SK-N-MC (cell line): ENCODE measurements at regions not wholly inside any gene's neighbourhood (a gene's known extent, or its start where the extent isn't known, plus 50 kb on each side); places are given as distances from the start of the nearest gene placed in this dataset.
"Not testable (repeated sequence)": the region's sequence is repeated elsewhere in the genome, so short reads cannot be mapped to it uniquely, and the experiment has no call there.

Experiments used
- DNase-seq: peaks from one replicate; pipeline ENCODE4 v3.0.0-alpha.2; 2011; ENCODE audit warnings: low read depth, low spot score
- H3K27ac ChIP-seq: fragments of 200-600 bp; sonication (generic); 2 replicates; pipeline ENCODE4 v1.5.1; 2016; ENCODE audit warnings: mixed run types
- H3K36me3 ChIP-seq: fragments of 200-600 bp; sonication (generic); 2 replicates; pipeline ENCODE4 v1.6.1; 2017; ENCODE audit warnings: antibody characterized with exemption, low read length, mixed read lengths; ENCODE audit not compliant: insufficient read depth
- H3K4me3 ChIP-seq: fragments of 200-600 bp; sonication (generic); 2 replicates; pipeline ENCODE4 v1.5.1; 2016
- H3K9ac ChIP-seq: fragments of 200-600 bp; sonication (generic); 2 replicates; pipeline ENCODE4 v1.8.0; 2017; ENCODE audit warnings: mixed run types, mixed read lengths; ENCODE audit not compliant: insufficient read length
- H3K9me3 ChIP-seq: fragments of 200-600 bp; sonication (generic); 2 replicates; pipeline ENCODE4 v1.6.1; 2017; ENCODE audit warnings: low read depth, mild to moderate bottlenecking, antibody characterized with exemption, low read length, moderate library complexity, mixed read lengths
- EZH2 ChIP-seq: fragments of 200-600 bp; sonication (generic); IDR thresholded peaks from one replicate; pipeline ENCODE4 v1.6.1; 2017; ENCODE audit warnings: antibody characterized with exemption
- FOXP2 ChIP-seq: optimal IDR thresholded peaks from 2 replicates; pipeline ENCODE3; 2011; ENCODE audit warnings: mild to moderate bottlenecking, moderate library complexity; ENCODE audit not compliant: insufficient read depth; ENCODE audit errors: extremely low read length, control extremely low read depth
- POLR2AphosphoS5 ChIP-seq: IDR thresholded peaks from 2 replicates; pipeline ENCODE4 v1.6.1; 2012; ENCODE audit warnings: mild to moderate bottlenecking, low read depth, low read length, borderline replicate concordance

DNA sequence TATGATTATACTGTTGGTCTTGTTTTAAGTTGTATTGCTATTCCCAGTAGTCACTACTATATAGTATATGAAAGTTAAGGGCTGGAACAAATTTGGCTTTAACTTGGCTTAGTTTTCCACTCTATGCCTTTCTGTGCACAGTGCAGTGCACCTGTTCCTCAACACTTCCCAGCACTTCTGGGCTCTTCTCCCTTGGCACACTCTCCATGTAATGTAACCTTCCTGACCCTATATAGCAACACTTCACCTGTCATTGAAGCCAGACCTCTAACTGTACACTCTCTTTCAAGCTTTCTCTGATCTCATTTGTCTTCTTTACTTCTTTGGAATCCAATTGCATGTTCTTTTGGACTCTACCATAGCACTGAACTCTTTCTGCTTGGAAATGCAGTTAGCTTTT lies 83.9 kb upstream of the SMIM30 start:
- no peak overlapping the region for H3K4me3 ChIP-seq
- no peak for DNase-seq
- H3K9ac ChIP-seq = no peak overlapping the region
- H3K27ac ChIP-seq = no peak overlapping the region
- TF ChIP-seq FOXP2 = no peak
- TF ChIP-seq EZH2 = no peak
- no peak for TF ChIP-seq POLR2AphosphoS5
- H3K36me3 ChIP-seq = no peaks in the 10 kb centered on the region
- no peaks in the 10 kb centered on the region for H3K9me3 ChIP-seq

DNA sequence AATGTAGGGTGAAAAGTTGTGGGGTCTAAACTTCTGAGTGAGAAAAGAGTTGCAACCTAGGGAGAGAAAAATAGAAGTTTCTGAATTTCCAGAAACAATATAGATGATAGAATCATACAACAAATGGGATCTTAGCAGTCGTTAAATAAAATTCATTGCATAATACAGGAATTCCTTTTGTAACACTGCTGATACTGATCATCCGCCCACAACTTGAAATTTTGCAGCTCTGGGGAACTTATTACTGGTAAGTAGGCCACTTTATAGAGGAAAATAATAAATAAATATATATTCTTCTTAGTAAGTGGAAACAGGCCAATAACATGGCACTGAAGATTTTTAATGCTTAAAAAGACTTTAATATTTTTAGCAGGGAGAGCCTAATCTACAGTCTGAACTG lies 81.9 kb upstream of the SMIM30 start:
- no peak overlapping the region for H3K27ac ChIP-seq
- H3K9me3 ChIP-seq = no peaks in the 10 kb centered on the region
- TF ChIP-seq EZH2 = no peak
- no peak for TF ChIP-seq POLR2AphosphoS5
- TF ChIP-seq FOXP2 = no peak
- no peak overlapping the region for H3K9ac ChIP-seq
- no peak for DNase-seq
- no peak overlapping the region for H3K4me3 ChIP-seq
- H3K36me3 ChIP-seq = no peaks in the 10 kb centered on the region

DNA sequence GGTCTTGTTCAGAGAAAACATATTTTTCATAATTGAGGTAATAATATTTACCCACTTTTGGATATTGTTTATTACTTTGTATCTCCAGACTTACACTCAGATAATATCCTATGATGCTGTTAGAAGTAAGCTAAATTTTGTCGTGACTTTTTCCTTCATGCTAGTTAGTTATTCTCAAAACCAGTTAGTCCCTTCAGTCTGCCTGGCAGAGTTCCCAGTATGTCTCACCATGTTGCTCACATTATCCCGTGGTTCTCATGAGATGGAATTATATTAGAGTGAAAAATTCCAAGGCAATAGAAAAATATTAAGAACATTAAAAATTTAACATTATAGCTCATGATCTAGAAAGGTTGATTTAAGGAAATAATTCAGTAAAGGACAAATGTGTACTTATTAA lies 81.5 kb upstream of the SMIM30 start:
- Histone ChIP-seq H3K36me3 (no peaks in the 10 kb centered on the region), H3K27ac (no peak overlapping the region), H3K9me3 (no peaks in the 10 kb centered on the region), H3K4me3 (no peak overlapping the region), H3K9ac (no peak overlapping the region)
- TF ChIP-seq POLR2AphosphoS5 (no peak), EZH2 (no peak), FOXP2 (no peak)
- no peak for DNase-seq

DNA sequence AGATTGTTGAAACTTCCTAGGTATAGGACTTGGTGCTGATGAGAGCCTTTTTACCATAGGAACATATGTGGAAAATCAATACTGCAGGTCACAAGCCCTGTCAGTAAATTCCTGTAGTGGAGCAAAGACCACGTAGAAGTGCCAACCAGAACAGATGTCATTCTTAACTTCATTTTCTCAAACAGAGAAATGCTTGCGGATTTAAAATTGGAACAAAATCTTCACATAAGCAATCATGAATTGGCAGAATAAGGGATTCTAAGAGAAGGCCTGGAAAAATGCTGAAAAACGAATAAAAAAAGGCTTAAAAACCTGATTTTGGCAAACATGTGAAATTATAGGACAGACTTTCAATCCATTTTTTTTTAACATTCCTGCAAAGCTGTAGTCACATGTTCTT lies 80.8 kb upstream of the SMIM30 start:
- H3K9me3 ChIP-seq = no peaks in the 10 kb centered on the region
- H3K9ac ChIP-seq = no peak overlapping the region
- TF ChIP-seq FOXP2 = no peak
- TF ChIP-seq POLR2AphosphoS5 = no peak
- no peak for TF ChIP-seq EZH2
- H3K36me3 ChIP-seq = no peaks in the 10 kb centered on the region
- H3K4me3 ChIP-seq = no peak overlapping the region
- H3K27ac ChIP-seq = no peak overlapping the region
- DNase-seq = no peak

DNA sequence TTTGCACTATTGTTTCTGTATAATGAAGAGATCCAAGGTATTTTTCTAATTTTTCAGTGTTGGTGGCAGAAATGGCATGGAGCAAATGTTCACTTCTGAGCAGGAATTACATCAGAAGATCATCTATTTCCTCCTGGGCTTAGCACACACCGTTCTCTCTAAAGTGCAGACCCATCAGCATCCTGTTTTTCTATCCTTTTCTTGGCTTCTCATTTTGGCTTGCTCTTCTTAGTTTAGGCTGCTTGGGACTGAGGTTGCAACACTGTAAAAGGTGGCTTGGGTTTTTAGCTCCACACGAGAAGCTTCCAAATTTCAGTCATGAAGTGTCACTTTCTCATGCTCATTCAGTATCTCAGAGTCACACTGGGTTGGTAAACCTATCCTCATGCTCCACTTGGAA lies 79.9 kb upstream of the SMIM30 start:
- H3K9me3 ChIP-seq = no peaks in the 10 kb centered on the region

DNA sequence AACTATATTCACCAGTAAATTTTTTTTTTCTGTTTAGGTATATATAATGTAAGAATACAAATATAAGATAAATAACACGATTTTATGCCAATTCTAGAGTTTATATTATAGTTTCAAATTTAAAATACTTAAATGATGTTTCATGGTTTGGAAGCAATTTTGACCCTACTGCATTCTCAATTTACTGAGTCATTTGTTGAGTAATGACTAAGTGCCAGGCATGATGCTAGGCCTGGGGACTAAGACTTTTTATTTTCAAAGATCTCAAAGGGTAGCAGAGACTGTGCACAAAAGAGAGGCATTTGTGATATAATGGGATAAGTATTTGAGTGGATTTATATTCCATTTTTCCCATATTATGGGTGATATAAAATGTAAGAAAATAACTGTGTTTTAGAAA lies 78.9 kb upstream of the SMIM30 start:
- TF ChIP-seq POLR2AphosphoS5 = no peak
- no peak for TF ChIP-seq EZH2
- TF ChIP-seq FOXP2 = no peak
- no peak for DNase-seq
- no peak overlapping the region for H3K9ac ChIP-seq
- H3K36me3 ChIP-seq = no peaks in the 10 kb centered on the region
- no peaks in the 10 kb centered on the region for H3K9me3 ChIP-seq
- no peak overlapping the region for H3K4me3 ChIP-seq
- no peak overlapping the region for H3K27ac ChIP-seq

More for the DNA sequence above, 79.9 kb upstream of the SMIM30 start:
- H3K4me3 ChIP-seq = no peak overlapping the region
- DNase-seq = no peak
- no peak overlapping the region for H3K27ac ChIP-seq
- no peaks in the 10 kb centered on the region for H3K36me3 ChIP-seq
- no peak for TF ChIP-seq POLR2AphosphoS5
- no peak for TF ChIP-seq FOXP2
- TF ChIP-seq EZH2 = no peak
- no peak overlapping the region for H3K9ac ChIP-seq

DNA sequence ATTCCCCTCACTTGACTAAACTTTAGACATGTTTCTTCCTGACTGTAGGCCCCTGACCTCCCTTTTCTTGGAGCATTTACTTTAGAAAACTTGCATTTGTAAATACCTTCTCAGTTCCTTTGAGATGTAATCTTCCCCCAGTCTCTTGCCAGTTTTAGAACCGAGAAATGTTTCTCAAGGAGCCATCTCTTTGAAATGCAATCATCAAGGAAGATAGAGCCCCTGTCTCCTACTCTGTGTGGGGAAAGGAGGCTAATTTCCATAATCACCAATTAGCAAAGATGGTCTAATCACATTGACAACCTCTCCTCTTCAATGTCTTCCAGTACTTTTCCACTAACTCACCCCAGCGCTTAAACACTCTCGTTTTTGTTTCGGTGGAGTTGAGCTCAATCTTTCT lies 70.0 kb upstream of the SMIM30 start:
- no peak for DNase-seq
- no peak overlapping the region for H3K27ac ChIP-seq
- TF ChIP-seq POLR2AphosphoS5 (no peak), EZH2 (no peak), FOXP2 (no peak)
- H3K9ac ChIP-seq = no peak overlapping the region
- no peaks in the 10 kb centered on the region for H3K36me3 ChIP-seq
- no peak overlapping the region for H3K4me3 ChIP-seq
- H3K9me3 ChIP-seq = no peaks in the 10 kb centered on the region

DNA sequence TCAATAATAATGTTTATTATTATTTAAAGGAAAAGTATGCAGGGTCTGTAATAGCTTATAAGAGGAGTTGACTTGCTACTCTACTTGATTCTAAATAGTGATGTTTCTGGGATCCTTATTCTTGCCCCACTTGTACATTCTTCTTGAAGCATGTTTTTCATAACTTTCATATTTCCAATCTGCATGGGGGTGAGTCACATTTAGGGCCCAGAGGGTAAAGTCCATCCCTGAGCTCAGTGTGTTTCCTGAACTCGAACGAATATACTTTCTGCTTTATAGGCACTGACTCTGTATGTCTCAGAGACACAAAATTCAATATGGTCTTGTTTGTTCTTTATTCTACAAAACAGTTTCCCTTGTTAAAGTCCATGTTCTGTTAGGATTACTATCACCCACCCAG lies 61.0 kb upstream of the SMIM30 start:
- no peak overlapping the region for H3K27ac ChIP-seq
- DNase-seq = no peak
- H3K9me3 ChIP-seq = no peaks in the 10 kb centered on the region
- no peaks in the 10 kb centered on the region for H3K36me3 ChIP-seq
- no peak overlapping the region for H3K9ac ChIP-seq
- TF ChIP-seq EZH2 = no peak
- no peak for TF ChIP-seq FOXP2
- no peak for TF ChIP-seq POLR2AphosphoS5
- no peak overlapping the region for H3K4me3 ChIP-seq

DNA sequence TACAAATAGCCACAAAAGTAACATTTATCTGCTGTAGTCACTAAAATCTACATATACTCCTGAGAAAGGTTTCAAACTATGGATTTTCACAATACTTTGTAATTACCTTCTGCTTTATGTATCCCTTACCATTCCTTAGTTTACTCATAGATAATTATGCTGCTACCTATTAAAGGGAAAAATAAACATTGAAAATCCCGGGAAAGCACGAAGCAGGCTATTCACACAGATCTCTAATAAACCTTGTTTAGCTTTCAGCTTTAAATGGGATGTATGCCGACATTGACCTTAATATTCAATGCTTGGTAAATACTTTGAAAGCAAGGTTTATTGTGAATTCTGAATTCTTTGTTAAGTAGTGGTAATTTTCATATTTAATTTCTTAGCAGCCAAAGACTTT lies 58.5 kb upstream of the SMIM30 start:
- Histone ChIP-seq H3K9ac (no peak overlapping the region), H3K9me3 (no peaks in the 10 kb centered on the region), H3K36me3 (no peaks in the 10 kb centered on the region), H3K27ac (no peak overlapping the region), H3K4me3 (no peak overlapping the region)
- TF ChIP-seq FOXP2 (no peak), EZH2 (no peak), POLR2AphosphoS5 (no peak)
- no peak for DNase-seq

DNA sequence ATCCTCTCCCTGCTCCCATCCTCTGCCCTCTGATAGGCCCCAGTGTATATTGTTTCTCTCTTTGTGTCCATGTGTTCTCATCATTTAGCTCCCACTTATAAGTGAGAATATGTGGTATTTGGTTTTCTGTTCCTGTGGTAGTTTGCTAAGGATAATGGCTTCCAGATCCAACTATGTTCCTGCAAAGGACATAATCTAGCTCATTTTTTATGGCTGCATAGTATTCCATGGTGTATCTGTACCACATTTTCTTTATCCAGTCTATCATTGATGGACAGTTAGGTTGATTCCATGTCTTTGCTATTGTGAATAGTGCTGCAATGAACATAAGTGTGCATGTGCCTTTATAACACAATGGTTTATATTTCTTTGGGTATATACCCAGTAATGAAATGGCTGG lies 57.8 kb upstream of the SMIM30 start:
- not testable (repeated sequence) for H3K27ac ChIP-seq, H3K9ac ChIP-seq, H3K9me3 ChIP-seq, DNase-seq, H3K4me3 ChIP-seq, H3K36me3 ChIP-seq
